Thymus (tissue), 11 donors: ENCODE measurements at regions not wholly inside any gene's neighbourhood (a gene's known extent, or its start where the extent isn't known, plus 50 kb on each side); places are given as distances from the start of the nearest gene placed in this dataset.
"Not testable (repeated sequence)": the region's sequence is repeated elsewhere in the genome, so short reads cannot be mapped to it uniquely, and the experiment has no call there.

Experiments
- DNase-seq, 9 donors: peaks; one replicate each; pipeline ENCODE4 v3.0.0-alpha.2; 2013; ENCODE audit warnings: low spot score in 9 of 9, low read depth in 6 of 9, missing footprints in 1 of 9
- H3K27ac ChIP-seq, 2 donors: one replicate each; pipeline ENCODE4 v1.5.1; 2013; ENCODE audit warnings: control low read depth in 1 of 2, low read depth in 1 of 2, low read length in 1 of 2, mild to moderate bottlenecking in 1 of 2, moderate library complexity in 1 of 2
- H3K27me3 ChIP-seq, 2 donors: one replicate each; pipeline ENCODE4 v1.5.1; 2013; ENCODE audit warnings: low read length in 1 of 2; ENCODE audit not compliant: control insufficient read depth in 2 of 2, insufficient read depth in 1 of 2
- H3K36me3 ChIP-seq, 2 donors: one replicate each; pipeline ENCODE4 v1.5.1; 2013; ENCODE audit warnings: low read length in 1 of 2, mild to moderate bottlenecking in 1 of 2, moderate library complexity in 1 of 2; ENCODE audit not compliant: control insufficient read depth in 2 of 2, insufficient read depth in 2 of 2
- H3K4me1 ChIP-seq, 2 donors: one replicate each; pipeline ENCODE4 v1.5.1; 2013; ENCODE audit warnings: low read length in 2 of 2; ENCODE audit not compliant: control insufficient read depth in 2 of 2, insufficient read depth in 2 of 2
- H3K4me3 ChIP-seq, 2 donors: one replicate each; pipeline ENCODE4 v1.5.1; 2013; ENCODE audit warnings: low read length in 2 of 2, control low read depth in 1 of 2, mild to moderate bottlenecking in 1 of 2
- H3K9me3 ChIP-seq, 2 donors: one replicate each; pipeline ENCODE4 v1.5.1; 2013; ENCODE audit warnings: low read length in 1 of 2, mild to moderate bottlenecking in 1 of 2; ENCODE audit not compliant: control insufficient read depth in 2 of 2, insufficient read depth in 1 of 2
- WGBS: extraction: QIAGEN DNeasy Blood & Tissue Kit; methylation state at CpG from one replicate; pipeline ENCODE4 v1.1.7; 2013; 5-methylcytosine and 5-hydroxymethylcytosine counted together
- donor health status: healthy.

DNA sequence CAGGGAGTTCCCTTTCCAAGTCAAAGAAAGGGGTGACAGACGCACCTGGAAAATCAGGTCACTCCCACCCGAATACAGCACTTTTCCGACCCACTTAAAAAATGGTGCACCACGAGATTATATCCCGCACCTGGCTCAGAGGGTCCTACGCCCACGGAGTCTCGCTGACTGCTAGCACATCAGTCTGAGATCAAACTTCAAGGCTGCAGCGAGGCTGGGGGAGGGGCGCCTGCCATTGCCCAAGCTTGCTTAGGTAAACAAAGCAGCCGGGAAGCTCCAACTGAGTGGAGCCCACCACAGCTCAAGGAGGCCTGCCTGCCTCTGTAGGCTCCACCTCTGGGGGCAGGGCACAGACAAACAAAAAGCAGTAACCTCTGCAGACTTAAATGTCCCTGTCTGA, 277.8 kb upstream of the ARHGAP42 start:
- not testable (repeated sequence) for H3K4me3 ChIP-seq, H3K9me3 ChIP-seq, H3K27ac ChIP-seq, H3K4me1 ChIP-seq, H3K27me3 ChIP-seq, H3K36me3 ChIP-seq, DNase-seq
- WGBS = 91% methylated on average over 11 of the region's 11 CpGs

- 86% methylated on average over 2 of the region's 2 CpGs for WGBS
- Histone ChIP-seq H3K27me3 (no peaks in the 10 kb centered on the region), H3K4me3 (no peak overlapping the region), H3K27ac (no peak overlapping the region), H3K4me1 (no peaks in the 10 kb centered on the region), H3K36me3 (no peaks in the 10 kb centered on the region), H3K9me3 (peaks cover 0 to 3% of the 10 kb centered on the region in 2 donors)
- peak in 1 of 9 donors; percentile 5 for DNase-seq
Observed at GRCh38 chr11:100419518-100419917, 267.6 kb upstream of the ARHGAP42 start.

DNA sequence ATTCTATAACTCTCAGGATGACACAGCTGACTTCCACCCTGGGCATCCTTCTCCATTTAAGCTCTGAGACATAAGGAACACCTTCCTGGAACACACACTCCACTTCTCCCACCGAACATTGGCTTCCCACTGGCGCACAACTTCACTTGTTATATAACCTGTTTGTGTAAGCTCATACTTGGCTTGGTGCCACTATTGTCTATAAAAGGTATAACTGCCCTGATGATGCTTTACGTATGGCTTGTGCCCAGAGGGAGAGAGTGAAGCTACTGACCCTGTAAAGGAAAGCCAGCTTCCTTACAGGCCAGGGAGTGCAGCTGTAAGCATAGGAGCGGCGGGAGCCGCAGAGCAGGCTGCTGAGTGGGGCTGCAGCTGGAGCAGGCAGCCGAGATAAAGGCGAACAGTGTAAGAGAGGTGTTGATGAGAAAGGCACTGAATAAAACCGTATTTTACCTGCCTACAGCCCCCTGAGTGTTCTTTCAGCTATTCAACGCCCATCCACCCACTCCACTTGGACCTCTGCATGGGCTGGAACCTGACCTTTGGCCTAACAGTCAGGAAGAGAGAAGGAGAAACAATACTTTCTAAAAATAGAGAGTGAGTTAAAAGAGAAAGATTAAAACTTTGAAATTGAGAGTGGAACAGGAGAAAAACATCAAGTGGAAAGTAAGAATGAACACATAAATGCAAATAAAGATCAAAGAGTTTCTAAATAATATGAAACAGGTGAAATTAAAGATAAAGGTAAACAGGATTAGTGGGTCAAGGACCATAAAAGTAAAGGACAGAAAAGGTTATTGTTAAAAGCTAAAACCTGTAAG, 252.1 kb upstream of the ARHGAP42 start:
- no peak for DNase-seq
- Histone ChIP-seq H3K27me3 (no peaks in the 10 kb centered on the region), H3K4me3 (no peak overlapping the region), H3K36me3 (no peaks in the 10 kb centered on the region), H3K9me3 (peaks cover 0 to 2% of the 10 kb centered on the region in 2 donors), H3K4me1 (no peaks in the 10 kb centered on the region), H3K27ac (no peak overlapping the region)
- 83% methylated on average over 10 of the region's 10 CpGs for WGBS

DNA sequence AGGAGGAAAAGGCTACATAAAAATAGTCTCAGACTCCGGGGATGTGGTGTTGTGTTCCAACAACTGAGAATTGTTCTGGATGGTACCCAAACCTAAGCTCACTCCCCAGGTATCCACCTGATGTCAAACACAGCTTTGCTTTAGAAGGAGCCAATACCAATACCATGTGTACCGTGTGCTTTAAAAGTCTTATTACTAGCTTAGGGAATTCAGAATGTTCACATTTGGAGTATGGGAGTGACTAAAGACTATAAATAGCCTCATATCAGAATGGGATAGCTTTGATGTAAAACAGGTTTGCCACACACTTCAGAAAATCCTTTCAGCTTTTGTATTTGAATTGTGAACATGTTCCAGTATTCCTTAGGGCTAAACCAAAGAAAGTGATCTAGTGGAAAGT, 248.7 kb upstream of the ARHGAP42 start:
- H3K27ac ChIP-seq = no peak overlapping the region
- DNase-seq = no peak
- H3K27me3 ChIP-seq = no peaks in the 10 kb centered on the region
- whole genome bisulfite sequencing = 91% methylated on average over 2 of the region's 2 CpGs
- H3K36me3 ChIP-seq = no peaks in the 10 kb centered on the region
- H3K4me3 ChIP-seq = no peak overlapping the region
- H3K9me3 ChIP-seq = peaks cover 0 to 2% of the 10 kb centered on the region in 2 donors
- no peaks in the 10 kb centered on the region for H3K4me1 ChIP-seq

GRCh38 chr11:100441086-100441485, 246.0 kb upstream of the ARHGAP42 start:
- H3K4me3 ChIP-seq = no peak overlapping the region
- no peaks in the 10 kb centered on the region for H3K36me3 ChIP-seq
- H3K27me3 ChIP-seq = no peaks in the 10 kb centered on the region
- WGBS = 63% methylated on average over 1 of the region's 1 CpG
- no peaks in the 10 kb centered on the region for H3K9me3 ChIP-seq
- no peak overlapping the region for H3K27ac ChIP-seq
- H3K4me1 ChIP-seq = no peaks in the 10 kb centered on the region
- DNase-seq = no peak

GRCh38 chr11:100442017-100442416, 245.1 kb upstream of the ARHGAP42 start:
- no peaks in the 10 kb centered on the region for H3K36me3 ChIP-seq
- H3K4me3 ChIP-seq = no peak overlapping the region
- no peaks in the 10 kb centered on the region for H3K4me1 ChIP-seq
- H3K27ac ChIP-seq = no peak overlapping the region
- WGBS = 95% methylated on average over 3 of the region's 3 CpGs
- H3K9me3 ChIP-seq = no peaks in the 10 kb centered on the region
- no peaks in the 10 kb centered on the region for H3K27me3 ChIP-seq
- no peak for DNase-seq

DNA sequence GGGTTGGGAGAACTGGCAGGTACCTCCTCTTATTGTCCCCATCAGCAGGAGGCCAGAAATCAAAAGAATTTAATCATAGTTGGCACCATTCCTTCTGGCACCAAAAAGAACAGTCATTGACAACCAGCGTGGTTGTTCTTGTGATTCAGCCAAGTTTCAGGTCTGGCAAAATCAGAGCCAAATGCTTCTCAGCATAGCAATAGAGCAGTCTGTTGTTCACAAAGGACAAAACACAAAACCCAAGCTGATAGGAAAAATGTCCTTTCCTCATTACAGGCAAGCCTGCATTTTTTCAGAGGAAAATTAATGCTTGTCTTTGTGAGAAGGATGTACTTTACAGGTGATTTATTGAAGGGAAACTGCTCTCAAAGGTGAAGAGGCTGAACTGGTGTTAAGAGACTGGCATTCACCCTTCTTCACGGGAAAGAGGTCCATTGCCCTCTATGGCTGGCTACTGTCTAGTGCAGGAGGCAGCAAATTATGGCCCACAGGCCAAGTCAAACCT, 241.8 kb upstream of the ARHGAP42 start:
- Histone ChIP-seq H3K4me3 (no peak overlapping the region), H3K9me3 (no peaks in the 10 kb centered on the region), H3K27ac (no peak overlapping the region), H3K36me3 (no peaks in the 10 kb centered on the region), H3K4me1 (no peaks in the 10 kb centered on the region), H3K27me3 (no peaks in the 10 kb centered on the region)
- WGBS = 70% methylated on average over 2 of the region's 2 CpGs
- DNase-seq = peak in 1 of 9 donors; percentile 3

GRCh38 chr11:100451801-100452460, 235.2 kb upstream of the ARHGAP42 start:
- not testable (repeated sequence) for H3K27ac ChIP-seq, DNase-seq, H3K27me3 ChIP-seq, H3K9me3 ChIP-seq, H3K4me1 ChIP-seq, H3K4me3 ChIP-seq, H3K36me3 ChIP-seq
- WGBS = 94% methylated on average over 26 of the region's 26 CpGs

GRCh38 chr11:100459811-100460210, 227.3 kb upstream of the ARHGAP42 start:
- Histone ChIP-seq H3K9me3 (no peaks in the 10 kb centered on the region), H3K36me3 (no peaks in the 10 kb centered on the region), H3K4me3 (no peak overlapping the region), H3K27ac (no peak overlapping the region), H3K27me3 (no peaks in the 10 kb centered on the region), H3K4me1 (no peaks in the 10 kb centered on the region)
- no peak for DNase-seq
- WGBS = 88% methylated on average over 3 of the region's 3 CpGs
